Lung (tissue), 11 donors: ENCODE measurements at regions not wholly inside any gene's neighbourhood (a gene's known extent, or its start where the extent isn't known, plus 50 kb on each side); places are given as distances from the start of the nearest gene placed in this dataset.

Experiments
- ATAC-seq: fragments of 200-7000 bp; cut with Tn5 transposase; one replicate; pipeline ENCODE4 v1.9.1; 2020; ENCODE audit warnings: moderate number of reproducible peaks; ENCODE audit not compliant: insufficient read depth, low FRiP score
- DNase-seq, 3 donors: peaks; one replicate each; pipeline ENCODE4 v3.0.0-alpha.2; 2013 to 2017
- H3K27ac ChIP-seq, 2 donors: one replicate each; pipeline ENCODE4 v1.5.1; 2013; ENCODE audit warnings: mild to moderate bottlenecking in 2 of 2, moderate library complexity in 2 of 2, control low read depth in 1 of 2, inconsistent platforms in 1 of 2, low read depth in 1 of 2, low read length in 1 of 2
- H3K27me3 ChIP-seq, 3 donors: one replicate each; pipeline ENCODE4 v1.5.1; 2013; ENCODE audit warnings: low read length in 2 of 3; ENCODE audit not compliant: control insufficient read depth in 3 of 3, insufficient read depth in 3 of 3
- H3K36me3 ChIP-seq, 4 donors: one replicate each; pipeline ENCODE4 v1.5.1; 2013; ENCODE audit warnings: low read length in 4 of 4, mild to moderate bottlenecking in 1 of 4, moderate library complexity in 1 of 4; ENCODE audit not compliant: control insufficient read depth in 4 of 4, insufficient read depth in 4 of 4
- H3K4me1 ChIP-seq, 5 donors: one replicate each; pipeline ENCODE4 v1.5.1; 2013; ENCODE audit warnings: low read length in 5 of 5, mild to moderate bottlenecking in 2 of 5, moderate library complexity in 1 of 5; ENCODE audit not compliant: control insufficient read depth in 5 of 5, insufficient read depth in 5 of 5
- H3K4me3 ChIP-seq: one replicate; pipeline ENCODE4 v1.5.1; 2013; ENCODE audit warnings: mild to moderate bottlenecking, control low read depth, moderate library complexity
- H3K9ac ChIP-seq, 2 donors: one replicate each; pipeline ENCODE4 v1.5.1; 2013; ENCODE audit warnings: low read length in 2 of 2, control low read depth in 1 of 2; ENCODE audit not compliant: insufficient read depth in 1 of 2
- H3K9me3 ChIP-seq, 4 donors: one replicate each; pipeline ENCODE4 v1.5.1; 2013; ENCODE audit warnings: low read length in 3 of 4, mild to moderate bottlenecking in 1 of 4, moderate library complexity in 1 of 4; ENCODE audit not compliant: control insufficient read depth in 4 of 4, insufficient read depth in 3 of 4
- CTCF ChIP-seq: IDR thresholded peaks from 2 replicates; pipeline ENCODE4 v1.5.1; 2012; ENCODE audit warnings: mild to moderate bottlenecking; ENCODE audit errors: control extremely low read depth, extremely low read depth
- WGBS, 2 donors: extraction: QIAGEN DNeasy Blood & Tissue Kit; methylation state at CpG; one replicate each; pipeline ENCODE4 v1.1.7; 2013; 5-methylcytosine and 5-hydroxymethylcytosine counted together
- donor health status: control.
- donor health status: control.
- donor health status: Bipolar disorder and iron deficiency.
- donor health status: healthy.
- donor health status: DM: yes; HTN: yes; CAD: no.

DNA sequence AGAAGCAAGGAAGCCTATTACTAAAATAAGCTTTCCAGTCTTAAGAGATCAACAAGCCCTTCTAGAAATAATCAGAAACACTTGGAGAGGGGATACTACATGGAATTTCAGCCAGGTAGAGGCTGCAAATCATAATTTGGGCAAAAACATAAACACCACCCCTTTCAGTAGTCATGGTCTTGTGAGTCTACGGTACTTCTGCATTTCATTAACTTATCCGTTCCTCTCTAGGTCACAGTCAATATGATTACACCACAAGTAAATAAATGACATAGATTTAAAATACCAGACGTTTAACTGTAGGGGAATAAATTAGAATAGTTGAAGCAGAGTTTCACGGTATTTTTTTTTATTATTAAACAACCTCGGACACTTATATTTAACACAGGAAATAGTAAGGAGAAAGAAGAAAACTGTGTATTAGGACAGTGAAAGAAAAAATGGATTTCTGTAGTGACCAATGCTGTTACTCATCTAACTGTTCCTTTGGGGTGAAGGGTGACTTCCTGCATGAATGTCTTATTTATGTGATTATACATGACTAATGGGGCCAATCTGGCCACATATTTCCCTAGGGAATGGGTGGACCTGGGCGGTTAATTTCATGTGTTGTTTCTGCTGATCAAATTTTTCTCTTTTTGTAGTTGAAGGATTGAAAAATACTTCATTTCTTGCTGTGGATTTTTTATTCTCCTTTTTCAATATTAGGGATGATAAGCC, 456.6 kb upstream of the UBE2E3 start:
- Histone ChIP-seq H3K27me3 (no peaks in the 10 kb centered on the region), H3K27ac (no peak overlapping the region), H3K9ac (no peak overlapping the region), H3K36me3 (no peaks in the 10 kb centered on the region), H3K4me3 (no peak overlapping the region), H3K4me1 (no peaks in the 10 kb centered on the region), H3K9me3 (no peaks in the 10 kb centered on the region)
- ATAC-seq (no peak), DNase-seq (no peak)
- 57 to 58% methylated on average over 6 of the region's 6 CpGs for WGBS, 2 donors
- TF ChIP-seq CTCF, result no peak

- WGBS, 2 donors, result 43 to 59% methylated on average over 4 of the region's 4 CpGs
- no peaks in the 10 kb centered on the region for H3K27me3 ChIP-seq
- H3K9me3 ChIP-seq, result no peaks in the 10 kb centered on the region
- no peak overlapping the region for H3K9ac ChIP-seq
- DNase-seq, result peak in 2 of 3 donors; percentile 6 to 27
- no peak overlapping the region for H3K4me3 ChIP-seq
- peak; percentile 13 for ATAC-seq
- TF ChIP-seq CTCF, result no peak
- no peaks in the 10 kb centered on the region for H3K4me1 ChIP-seq
- no peaks in the 10 kb centered on the region for H3K36me3 ChIP-seq
- H3K27ac ChIP-seq, result no peak overlapping the region
Measured at GRCh38 chr2:180520921-180521581, 459.4 kb upstream of the UBE2E3 start.

DNA sequence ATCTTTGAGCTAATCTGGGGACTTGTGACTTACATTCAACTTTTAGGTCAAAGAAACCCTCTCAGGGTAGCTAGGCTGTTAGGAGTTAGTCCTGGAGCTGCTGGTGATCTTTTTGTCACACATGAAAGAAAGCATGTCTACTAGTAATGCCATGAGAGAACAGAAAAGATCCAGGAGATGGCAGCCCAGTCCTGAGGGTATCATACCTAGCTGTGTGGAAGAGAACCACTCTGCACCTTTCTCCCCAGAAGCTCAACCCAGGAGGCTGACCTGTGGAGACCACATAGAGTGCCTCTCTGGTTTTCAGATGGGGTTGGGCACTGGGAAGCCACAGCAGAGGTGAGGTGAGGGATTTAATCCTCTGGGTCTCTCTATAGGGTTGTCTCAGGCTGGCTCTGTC, 460.2 kb upstream of the UBE2E3 start:
- ATAC-seq (no peak), DNase-seq (no peak)
- Histone ChIP-seq H3K4me3 (no peak overlapping the region), H3K9me3 (no peaks in the 10 kb centered on the region), H3K36me3 (no peaks in the 10 kb centered on the region), H3K9ac (no peak overlapping the region), H3K27ac (no peak overlapping the region), H3K27me3 (no peaks in the 10 kb centered on the region), H3K4me1 (no peaks in the 10 kb centered on the region)
- TF ChIP-seq CTCF, result no peak

GRCh38 chr2:180519276-180519675, 461.1 kb upstream of the UBE2E3 start:
- no peak overlapping the region for H3K27ac ChIP-seq
- DNase-seq (no peak), ATAC-seq (no peak)
- no peaks in the 10 kb centered on the region for H3K4me1 ChIP-seq
- H3K9ac ChIP-seq, result no peak overlapping the region
- TF ChIP-seq CTCF, result no peak
- H3K36me3 ChIP-seq, result no peaks in the 10 kb centered on the region
- H3K27me3 ChIP-seq, result no peaks in the 10 kb centered on the region
- H3K9me3 ChIP-seq, result no peaks in the 10 kb centered on the region
- no peak overlapping the region for H3K4me3 ChIP-seq
